Ureter (tissue), 1 donor: ENCODE measurements at regions not wholly inside any gene's neighbourhood (a gene's known extent, or its start where the extent isn't known, plus 50 kb on each side); places are given as distances from the start of the nearest gene placed in this dataset.

Experiments
- DNase-seq: peaks from one replicate; pipeline ENCODE4 v3.0.0-alpha.2; 2020; ENCODE audit warnings: low spot score
- donor health status: DM: yes; HTN: yes; CAD: no.

DNA sequence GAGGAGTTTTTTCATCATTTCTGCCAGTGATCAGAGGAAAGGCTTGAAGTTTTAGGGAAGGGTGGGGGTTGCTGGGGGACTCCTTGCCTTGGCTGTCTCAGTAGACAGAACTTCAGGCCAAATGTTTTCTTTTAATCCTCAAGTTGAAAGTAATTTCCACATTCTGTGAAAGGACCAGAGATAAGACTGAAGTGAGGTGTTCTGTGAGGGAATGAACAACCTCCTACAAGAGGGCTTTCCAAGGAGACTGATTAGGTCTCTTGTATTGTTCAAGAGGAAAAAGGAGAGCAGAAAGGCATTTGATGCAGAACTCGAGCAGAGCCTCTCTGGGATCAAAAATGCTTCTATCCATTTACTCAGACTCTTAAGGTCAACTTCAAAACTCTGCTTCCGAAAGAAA lies 282.1 kb upstream of the ATP10B start:
- no peak for DNase-seq

DNA sequence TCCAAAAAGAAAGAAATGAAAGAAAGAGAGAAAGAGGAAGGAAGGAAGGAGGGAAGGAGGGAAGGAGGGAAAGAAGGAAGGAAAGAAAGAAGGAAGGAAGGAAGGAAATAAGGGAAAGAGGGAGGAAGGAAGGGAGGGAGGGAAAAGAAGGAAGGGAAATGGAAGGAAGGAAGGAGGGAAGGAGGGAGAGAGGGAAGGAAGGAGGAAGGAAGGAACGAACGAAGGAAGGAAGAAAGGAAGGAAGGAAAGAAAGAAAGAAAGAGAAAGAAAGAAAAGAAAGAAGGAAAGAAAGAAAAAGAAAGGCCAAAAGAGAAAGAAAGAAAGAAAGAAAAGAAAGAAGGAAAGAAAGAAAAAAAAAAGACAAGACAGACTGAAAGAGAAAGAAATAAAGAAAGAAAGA lies 263.9 kb upstream of the ATP10B start:
- no peak for DNase-seq

DNA sequence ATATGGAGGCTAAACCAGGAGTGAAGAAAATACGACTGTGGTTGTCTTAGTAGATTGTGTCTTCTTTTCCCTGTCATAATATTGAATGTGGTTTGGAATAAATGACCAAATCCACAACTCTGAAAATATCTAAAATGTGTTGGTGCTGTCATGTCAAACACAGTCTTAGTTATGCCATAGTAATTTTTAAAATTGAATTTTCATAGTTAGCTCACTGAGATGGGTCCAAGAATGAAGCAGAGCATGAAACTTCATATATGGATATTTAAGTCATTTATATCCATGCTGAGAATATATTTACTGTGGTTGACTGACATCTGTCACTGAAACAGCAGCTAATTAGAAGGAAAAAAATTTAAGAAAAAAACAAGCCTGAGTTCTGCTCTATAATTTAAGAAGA lies 260.4 kb upstream of the ATP10B start:
- DNase-seq: no peak

DNA sequence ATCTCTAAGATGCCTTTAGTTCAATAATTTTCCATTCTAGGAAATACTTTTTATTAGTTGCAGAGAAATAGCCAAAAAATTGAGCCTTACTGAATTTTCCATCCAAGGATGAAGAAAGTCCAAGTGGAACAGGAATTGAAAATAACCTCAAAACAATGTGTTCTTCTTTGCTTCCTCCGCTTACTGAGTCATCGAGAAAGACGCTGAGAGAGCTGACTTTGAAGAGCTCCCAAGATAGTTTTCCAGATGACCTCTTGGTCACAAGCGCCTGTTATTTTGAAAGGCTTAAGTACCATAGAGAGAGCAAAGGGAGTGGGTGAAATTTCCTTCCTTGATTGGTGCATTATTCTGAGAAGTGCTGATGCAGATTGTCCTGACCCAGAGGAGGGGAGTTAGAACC lies 253.5 kb upstream of the ATP10B start:
- DNase-seq: no peak

DNA sequence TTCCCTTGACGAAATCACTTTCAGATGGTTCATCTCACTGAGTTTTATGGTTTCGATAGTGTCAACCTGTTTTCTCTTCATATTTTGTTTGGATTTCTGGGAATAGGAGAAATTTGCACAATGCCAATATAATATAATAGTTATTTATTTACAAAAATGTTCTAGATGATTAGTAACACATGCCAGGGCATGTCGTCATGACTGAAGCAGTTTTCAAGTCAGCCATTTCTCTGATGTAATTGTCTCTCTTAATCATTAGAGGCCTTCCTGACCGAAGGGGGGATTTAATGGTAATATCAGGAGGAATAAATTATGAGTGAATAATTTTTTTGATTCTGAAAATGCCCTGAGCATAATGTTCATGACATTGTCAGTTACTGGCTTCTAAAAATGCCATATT lies 246.5 kb upstream of the ATP10B start:
- no peak for DNase-seq

DNA sequence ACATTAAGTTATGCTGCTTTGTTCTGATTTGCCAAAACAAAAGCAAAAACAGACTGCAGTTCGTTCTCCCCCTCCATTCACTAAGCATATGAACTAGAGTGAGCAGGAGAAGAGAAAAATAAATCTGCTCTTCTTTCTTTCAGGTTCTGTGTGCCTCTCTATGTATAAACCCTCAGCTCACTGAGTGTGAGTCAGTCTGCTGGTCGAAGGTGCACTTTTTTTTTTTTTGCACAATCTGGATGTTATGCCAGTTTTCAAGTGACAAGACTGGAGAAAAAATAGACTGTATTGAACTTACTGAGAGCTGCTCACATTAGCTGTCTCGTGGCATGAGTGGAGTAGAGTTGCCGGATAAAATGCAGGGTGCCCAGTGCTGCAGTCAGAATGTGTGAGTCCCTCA lies 244.6 kb upstream of the ATP10B start:
- DNase-seq: no peak

DNA sequence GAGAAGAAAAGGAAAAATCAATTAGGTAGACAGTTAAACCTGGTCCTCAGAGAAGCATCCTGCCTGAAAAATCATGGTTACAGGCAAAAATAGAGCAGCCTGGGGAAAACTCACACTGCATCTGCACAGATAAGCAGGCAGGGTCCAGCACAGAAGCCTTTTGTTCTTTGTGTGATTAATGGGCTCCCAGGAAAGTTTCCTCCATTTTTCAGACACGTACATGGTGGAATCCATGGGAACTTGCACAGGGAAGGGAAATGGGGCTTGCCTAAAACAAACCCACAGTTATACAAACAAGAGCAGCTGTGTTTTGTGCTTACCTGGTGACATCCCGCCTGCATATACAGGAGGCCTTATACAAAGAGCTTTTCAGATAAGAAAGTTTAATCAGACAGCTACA lies 243.9 kb upstream of the ATP10B start:
- no peak for DNase-seq

DNA sequence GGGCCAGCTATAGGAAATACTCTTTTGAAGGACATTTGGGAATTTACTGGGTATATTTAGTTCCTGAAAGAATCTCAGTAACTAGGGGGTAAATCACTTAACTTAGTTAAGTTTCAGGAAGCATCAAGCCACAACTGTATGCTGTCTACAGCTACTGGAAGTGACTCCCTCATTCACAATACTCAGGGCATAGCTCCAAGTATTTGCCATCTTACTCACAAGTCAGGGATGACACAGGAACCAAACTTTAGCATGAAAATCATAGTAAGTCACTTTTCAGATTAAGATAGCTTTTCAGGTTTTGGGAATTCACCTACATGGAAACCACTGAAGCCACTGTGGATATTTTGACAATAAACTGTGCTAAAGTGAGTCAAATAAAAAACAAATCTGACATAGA lies 242.4 kb upstream of the ATP10B start:
- DNase-seq: no peak

DNA sequence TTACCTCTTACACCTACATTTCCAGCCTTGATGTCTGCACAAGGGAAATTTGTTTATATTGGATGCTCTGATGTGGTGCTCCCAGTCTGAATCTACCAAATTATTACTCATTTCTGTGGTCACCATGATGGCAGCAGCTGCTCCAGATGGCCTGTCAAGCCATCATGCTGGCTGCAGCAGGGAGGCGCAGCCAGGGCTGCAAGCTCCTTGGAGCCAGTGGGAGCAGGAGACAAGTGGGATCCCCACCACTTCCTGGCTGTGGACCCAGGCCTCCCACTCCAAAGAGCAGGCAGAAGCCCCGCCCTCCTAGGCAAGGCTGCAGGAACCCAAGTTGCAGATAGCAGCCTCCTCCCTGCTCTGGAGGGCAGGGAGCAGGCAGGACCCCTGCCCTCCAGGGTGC lies 241.1 kb upstream of the ATP10B start:
- DNase-seq: no peak

DNA sequence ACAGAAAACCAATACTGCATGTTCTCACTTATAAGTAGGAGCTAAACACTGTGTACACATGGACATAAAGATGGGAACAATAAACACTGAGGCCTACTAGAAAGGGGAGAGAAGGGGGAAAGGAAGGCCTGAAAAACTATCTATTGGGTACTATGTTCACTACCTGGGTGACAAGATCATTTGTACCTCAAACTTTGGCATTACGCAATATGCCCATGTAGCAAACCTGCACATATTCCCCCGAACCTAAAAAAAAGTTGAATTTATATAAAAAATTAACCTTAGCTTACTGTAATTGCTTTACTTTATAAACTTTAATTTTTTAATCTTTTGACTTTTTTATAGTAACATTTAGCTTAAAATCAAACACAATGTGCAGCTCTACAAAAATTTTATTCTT lies 237.6 kb upstream of the ATP10B start:
- DNase-seq: no peak

DNA sequence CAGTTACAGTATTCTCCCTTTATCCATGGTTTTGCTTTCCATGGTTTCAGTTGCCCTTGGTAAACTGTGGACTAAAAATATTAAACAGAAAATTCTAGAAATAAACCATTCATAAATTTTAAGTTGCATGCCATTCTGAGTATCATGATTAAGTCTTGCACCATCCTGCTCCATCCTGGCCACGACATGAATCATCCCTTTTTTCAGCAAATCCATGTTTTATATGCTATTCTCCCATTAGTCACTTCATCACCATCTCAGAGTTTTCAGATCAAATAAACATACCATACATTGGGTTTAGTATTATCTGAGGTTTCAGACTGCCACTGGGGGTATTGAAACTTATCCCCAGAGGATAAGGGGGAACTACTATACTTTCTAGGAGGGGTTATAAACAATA lies 234.4 kb upstream of the ATP10B start:
- DNase-seq: no peak

DNA sequence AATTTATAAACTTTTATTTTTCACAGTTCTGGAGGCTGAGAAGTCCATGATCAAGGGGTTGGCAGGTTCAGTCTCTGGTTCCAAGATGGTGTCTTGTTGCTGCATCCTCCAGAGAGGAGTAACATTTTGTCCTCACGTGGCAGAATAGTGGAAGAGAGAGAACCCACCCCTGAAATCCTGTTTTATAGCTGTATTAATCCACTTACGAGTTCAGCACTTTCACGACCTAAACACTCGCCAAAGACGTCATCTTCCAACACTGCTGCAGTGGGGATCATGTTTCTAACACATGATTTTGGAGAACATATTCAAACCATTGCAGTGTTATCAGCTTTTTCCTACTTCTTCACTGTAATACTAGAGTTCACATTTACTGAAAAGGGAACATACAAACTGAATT lies 233.0 kb upstream of the ATP10B start:
- no peak for DNase-seq

DNA sequence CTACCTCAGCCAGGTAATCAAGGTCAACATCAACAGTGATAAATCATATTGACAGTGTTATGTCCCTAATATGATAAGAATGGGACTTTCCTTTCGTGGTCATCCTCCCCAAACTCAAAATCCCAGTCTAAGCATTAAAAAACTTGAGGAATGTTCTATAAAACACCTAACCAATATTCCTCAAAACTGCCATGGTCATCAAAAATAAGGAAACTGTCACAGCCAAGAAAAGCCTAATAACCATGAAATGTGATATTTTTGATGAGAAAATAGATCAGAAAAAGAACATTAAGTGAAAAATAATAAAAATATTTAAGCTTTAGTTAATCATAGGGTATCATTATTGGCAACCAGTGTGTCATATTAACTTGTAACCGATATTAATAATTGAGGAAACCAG lies 232.1 kb upstream of the ATP10B start:
- no peak for DNase-seq

DNA sequence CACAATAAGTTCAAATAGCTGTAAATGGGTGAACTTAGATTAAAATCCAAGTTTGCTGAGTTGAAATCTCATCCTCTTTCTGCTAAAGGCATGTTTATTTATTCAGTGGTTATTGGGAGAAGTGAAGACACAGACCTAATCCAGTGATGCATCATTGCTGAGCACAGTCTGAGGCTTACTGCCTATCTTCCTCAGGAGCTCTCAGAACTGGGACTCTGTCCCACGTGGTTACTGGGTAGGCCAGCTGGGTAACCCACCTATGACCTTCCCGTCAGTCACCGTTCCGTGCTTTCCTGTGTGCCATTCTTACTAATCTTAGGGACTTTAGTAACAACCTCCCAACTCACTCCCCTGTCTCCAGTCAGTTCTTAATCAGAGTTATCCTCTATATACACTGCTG lies 226.8 kb upstream of the ATP10B start:
- DNase-seq: no peak

DNA sequence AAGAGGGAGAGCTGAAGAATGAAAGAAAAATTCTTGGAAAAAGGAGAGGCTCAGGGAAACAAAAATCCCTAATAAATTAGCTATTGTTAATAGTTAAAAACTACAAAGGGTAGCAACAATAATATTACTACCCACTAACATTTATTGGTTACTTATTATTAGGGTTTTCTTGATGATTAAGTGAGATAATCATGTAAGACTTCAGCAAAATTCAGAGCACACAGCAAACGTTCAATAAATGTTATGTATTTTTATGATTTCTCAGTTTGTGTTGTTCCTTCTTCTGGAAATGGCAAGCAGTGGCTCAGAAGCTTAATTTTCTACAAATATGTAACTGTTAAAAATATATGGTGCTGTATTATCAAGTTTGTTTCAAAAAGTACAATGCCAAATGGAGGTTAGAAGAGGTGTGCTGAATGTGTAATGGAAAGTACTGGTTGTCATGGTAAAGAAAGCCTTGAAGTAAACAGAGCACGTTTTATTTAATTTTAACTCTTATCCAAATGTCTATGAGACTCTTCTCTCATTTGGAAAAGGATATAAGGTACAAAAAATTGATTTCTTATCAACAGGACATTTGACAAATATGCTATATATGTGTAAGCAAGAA lies 226.0 kb upstream of the ATP10B start:
- DNase-seq: no peak

DNA sequence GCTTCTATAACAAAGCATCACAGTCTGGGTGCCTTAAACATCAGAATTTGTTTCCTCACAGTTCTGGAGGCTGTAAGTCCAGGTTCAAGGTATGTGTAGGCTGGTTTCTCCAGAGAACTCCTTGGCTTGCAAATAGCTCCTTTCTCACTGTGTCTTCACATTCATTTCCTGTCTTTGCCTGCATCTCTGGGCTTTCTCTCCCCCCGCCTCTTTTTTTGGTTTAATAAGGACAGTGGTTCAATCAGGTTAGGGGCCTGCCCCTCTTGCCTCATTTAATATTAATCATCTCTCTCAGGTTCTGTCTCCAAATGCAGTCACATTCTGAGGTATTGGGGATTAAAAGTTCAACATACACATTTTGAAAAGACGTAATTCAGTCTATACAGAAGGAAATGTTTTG lies 225.5 kb upstream of the ATP10B start:
- no peak for DNase-seq

DNA sequence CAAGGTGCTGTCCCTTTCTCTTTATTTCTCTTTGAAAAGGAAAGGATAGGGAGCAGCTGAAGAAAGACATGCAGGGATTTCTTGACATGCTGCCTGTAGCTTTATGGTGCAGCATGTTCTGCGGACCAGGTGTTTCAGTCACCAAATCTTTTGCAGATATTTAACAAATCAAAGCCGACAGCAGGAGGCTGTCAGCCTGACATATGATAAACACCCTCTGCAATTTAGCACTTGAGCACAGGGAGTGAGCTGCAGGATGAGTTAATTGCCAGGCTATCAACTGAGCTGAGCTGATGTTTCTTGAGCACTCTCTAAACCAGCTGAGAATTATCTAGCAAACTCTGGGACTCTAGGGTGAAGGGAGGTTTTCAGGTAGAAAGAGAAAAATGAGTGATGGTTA lies 212.8 kb upstream of the ATP10B start:
- no peak for DNase-seq

DNA sequence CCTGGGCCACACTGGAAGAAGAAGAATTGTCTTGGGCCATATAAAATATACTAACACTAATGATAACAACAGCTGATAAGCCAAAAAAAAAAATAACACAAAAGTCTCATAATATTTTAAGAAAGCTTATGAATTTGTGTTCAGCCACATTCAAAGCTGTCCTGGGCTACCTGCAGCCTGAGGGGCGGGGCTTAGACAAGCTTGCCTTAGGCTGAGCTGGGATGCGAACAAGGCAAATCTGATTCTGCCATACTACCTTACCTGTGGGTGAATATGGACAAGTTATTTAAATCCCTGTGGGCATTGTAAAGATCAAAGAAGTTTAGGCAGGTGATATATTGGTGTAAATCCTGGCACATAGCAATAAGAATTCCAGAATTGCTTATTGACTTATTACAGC lies 212.3 kb upstream of the ATP10B start:
- DNase-seq: no peak

DNA sequence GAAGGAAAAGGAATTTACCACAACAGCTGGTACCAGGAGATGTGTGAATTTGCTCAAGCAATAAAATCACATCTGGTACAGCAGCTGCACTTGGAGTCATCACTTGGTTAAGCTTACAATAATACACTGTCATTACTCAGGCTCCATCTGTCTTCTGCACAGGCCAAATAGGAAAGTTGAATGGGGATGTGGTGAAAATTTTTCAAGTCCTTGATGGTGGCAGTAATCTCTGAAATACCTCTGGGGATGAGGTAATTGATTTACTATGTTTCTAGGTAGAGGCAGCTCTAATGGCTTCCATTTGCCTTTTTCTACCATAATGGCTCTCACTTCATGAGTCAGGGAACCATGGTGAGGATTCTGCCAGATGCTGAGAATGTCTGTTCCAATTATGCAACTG lies 206.8 kb upstream of the ATP10B start:
- DNase-seq: no peak

DNA sequence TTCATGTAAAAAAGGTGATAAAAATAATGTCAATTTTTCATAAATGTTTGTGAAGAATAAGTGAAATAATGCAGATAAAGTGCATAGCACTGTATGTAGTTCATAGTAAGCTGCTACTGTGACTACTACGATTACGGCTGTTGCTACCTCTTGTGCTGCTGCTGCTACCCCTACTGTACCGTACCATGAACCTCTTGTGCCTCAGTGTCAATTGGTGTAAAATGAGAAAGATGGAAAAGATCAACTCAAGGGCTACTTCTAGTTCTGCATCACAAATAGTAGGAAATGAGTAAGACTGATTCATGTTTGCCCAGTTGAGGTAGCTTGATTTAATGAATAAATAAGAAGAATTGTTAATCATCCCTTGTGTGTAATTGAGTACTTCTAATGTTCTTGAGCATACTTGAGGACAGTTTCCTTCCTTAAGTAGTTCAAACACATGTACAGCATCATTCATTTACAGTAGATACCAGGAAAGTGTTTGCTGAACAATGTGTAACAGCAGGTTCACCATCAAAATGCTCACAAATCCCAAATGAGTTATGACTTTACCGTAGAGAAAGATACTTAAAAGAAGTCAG lies 200.0 kb upstream of the ATP10B start:
- DNase-seq: no peak

DNA sequence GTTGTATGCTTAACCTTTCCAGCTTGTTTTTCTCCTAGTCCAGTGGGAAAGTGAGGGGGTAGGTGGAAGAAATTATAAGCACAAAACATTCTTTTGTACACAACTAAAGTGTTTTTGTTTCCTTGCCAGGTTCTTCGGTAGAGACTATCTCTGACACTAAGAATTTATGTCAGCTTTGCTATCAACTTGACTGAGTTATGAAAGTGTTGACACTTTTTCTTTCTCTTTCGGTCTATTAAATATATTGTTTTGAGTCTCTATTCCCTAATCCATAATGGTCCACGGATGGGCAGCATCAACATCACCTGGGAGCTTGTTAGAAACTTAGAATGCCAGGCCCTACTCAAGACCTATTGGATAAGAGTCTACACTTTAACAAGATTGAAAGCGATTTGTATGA lies 195.0 kb upstream of the ATP10B start:
- DNase-seq: no peak

DNA sequence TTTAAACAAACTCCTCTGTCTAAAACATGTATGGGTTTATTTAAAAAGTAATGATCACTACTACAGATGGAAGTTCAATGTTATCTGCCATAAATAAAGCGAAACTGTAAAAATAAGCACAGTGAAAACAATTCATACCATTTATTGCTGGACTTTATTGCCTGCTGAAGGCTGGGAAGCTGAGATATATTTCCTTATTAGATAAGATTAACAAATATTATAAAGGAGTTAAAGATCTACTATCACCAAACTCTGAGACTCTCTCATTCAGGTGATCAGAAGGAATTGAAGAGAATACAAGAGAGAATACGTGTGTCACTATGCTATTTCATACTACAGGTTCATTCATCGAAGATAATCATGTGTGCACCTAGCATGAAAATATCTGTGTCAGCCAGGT lies 190.9 kb upstream of the ATP10B start:
- DNase-seq: no peak

DNA sequence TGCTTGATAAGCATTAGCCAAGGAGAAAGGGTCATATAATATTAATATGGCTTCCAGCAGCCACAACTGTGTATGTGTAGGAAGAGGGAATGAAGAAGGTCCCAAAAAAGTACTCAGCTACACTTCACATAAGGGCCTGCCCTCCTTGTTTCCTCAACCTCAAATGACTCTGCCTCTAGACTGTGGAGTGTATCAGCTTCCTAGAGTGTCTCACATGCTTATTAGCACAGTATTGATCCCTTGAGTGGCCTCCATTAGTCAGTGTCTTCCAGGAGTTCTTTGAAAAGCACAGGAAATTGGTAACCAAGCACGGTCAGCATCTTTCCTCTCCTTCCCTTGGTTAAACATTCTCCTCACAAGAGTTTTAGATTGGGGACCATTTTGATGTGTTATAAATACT lies 190.4 kb upstream of the ATP10B start:
- no peak for DNase-seq

DNA sequence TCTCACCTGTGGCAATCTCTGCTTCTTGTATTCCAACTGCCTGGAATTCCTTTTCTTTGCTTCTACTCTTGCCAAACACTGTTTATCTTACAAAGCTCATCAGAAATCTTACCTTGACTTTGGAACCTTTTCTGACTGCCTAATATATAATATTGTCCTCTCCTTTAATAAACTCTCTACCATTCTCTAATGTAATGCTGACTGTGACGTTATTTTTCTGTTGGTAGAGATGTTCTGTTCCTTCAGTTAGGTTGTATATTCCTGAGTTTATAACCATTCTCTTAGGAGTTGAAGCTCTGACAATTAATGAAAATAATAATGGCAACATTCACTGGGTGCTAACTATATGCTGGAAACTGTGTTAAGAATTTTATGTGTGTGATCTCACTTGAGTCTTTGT lies 188.8 kb upstream of the ATP10B start:
- no peak for DNase-seq

DNA sequence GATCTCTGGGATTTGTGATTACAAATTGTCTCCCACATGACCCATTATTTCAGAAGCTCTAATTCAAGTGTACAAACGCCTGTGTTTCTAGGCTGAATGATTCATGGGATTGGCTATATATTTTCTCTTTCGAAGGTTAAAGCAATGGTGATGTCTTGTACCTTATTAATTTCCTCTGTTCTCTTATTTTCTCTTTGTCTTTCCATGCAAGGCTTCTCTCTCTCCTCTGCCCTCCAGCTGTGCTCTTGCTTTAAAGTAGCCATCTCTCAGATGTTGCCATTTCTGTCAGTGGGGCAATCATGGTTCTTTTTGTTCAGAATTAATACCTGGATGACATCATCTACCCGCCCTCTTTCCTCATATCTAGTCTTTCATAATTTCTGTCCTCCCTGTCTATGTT lies 184.3 kb upstream of the ATP10B start:
- no peak for DNase-seq
